GM23248 (cell line): ENCODE measurements at regions not wholly inside any gene's neighbourhood (a gene's known extent, or its start where the extent isn't known, plus 50 kb on each side); places are given as distances from the start of the nearest gene placed in this dataset.

Experiments used
- EZH2 ChIP-seq: fragments of 200-600 bp; sonication (generic); IDR thresholded peaks from 2 replicates; pipeline ENCODE4 v1.6.1; 2018; ENCODE audit warnings: antibody characterized with exemption, mild to moderate bottlenecking; ENCODE audit not compliant: insufficient read depth, poor library complexity, severe bottlenecking
- EZH2phosphoT487 ChIP-seq: fragments of 200-600 bp; sonication (generic); IDR thresholded peaks from 2 replicates; pipeline ENCODE4 v1.6.1; 2018; ENCODE audit warnings: antibody characterized with exemption, moderate library complexity, mild to moderate bottlenecking, low read depth; ENCODE audit not compliant: insufficient read depth

DNA sequence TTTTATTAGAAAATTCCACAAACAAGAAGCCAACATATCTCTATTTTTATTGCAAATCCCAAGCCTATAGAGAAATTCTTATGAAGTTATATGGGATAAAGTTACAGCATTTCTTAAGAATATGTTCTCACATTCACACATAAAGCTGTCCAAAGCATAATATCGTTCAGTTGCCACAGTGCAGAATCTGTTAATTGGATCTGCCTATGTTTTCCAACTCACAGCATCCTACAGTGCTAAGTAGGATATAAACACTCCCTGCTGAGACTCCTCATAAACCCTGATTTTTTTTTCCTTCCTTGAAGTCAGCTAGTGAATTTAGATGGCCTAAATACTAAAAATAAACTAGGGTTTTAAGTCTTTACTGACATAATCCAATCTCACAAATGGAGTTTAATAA lies 307.9 kb downstream of the PDGFC start:
- TF ChIP-seq EZH2phosphoT487, result no peak
- no peak for TF ChIP-seq EZH2
